Naive thymus-derived CD4-positive, alpha-beta T cell (primary cell): ENCODE measurements at regions not wholly inside any gene's neighbourhood (a gene's known extent, or its start where the extent isn't known, plus 50 kb on each side); places are given as distances from the start of the nearest gene placed in this dataset.

Experiments used
- ATAC-seq: fragments of 150-1000 bp; cut with Tn5 transposase; 2 replicates; pipeline ENCODE4 v1.10.0; 2021; ENCODE audit warnings: mild to moderate bottlenecking, moderate library complexity
- CTCF ChIA-PET: fragments of 350-600 bp; sonication (Branson Sonifier 250); formaldehyde crosslinking; loops from one replicate; lab custom pipeline; 2021; ENCODE audit warnings: antibody characterized with exemption; lab: Charles Lee
- POLR2A ChIA-PET: fragments of 350-600 bp; sonication (Branson Sonifier 250); formaldehyde crosslinking; loops from one replicate; lab custom pipeline; 2021; ENCODE audit warnings: antibody characterized with exemption, inconsistent platforms; lab: Charles Lee
- DNase-seq, 9 donors: peaks; one replicate each; pipeline versions ENCODE4 v3.0.0 to v3.0.0-alpha.2; 2020 to 2022; ENCODE audit warnings: mixed read lengths in 1 of 9
- H3K27ac ChIP-seq: one replicate; pipeline ENCODE4 v1.7.0; 2013; ENCODE audit warnings: mild to moderate bottlenecking, low read depth, low read length, moderate library complexity
- H3K27me3 ChIP-seq, 2 donors: one replicate each; pipeline ENCODE4 v1.7.0; 2013; ENCODE audit warnings: low read length in 2 of 2, mild to moderate bottlenecking in 2 of 2, moderate library complexity in 2 of 2; ENCODE audit not compliant: control insufficient read depth in 2 of 2, insufficient read depth in 2 of 2
- H3K36me3 ChIP-seq, 3 experiments: 1 replicate in 2 of 3; 2 replicates in 1 of 3; pipeline ENCODE4 v1.7.0; 2013; ENCODE audit warnings: low read length in 3 of 3, mild to moderate bottlenecking in 3 of 3, moderate library complexity in 1 of 3; ENCODE audit not compliant: insufficient read depth in 3 of 3, control insufficient read depth in 2 of 3
- H3K4me1 ChIP-seq, 2 donors: one replicate each; pipeline ENCODE4 v1.7.0; 2013; ENCODE audit warnings: low read length in 2 of 2, mild to moderate bottlenecking in 2 of 2, moderate library complexity in 1 of 2; ENCODE audit not compliant: control insufficient read depth in 2 of 2, insufficient read depth in 2 of 2
- H3K4me3 ChIP-seq: 2 replicates; pipeline ENCODE4 v1.7.0; 2013; ENCODE audit warnings: mild to moderate bottlenecking, low read length
- H3K9me3 ChIP-seq, 3 experiments: 1 replicate in 2 of 3; 2 replicates in 1 of 3; pipeline ENCODE4 v1.7.0; 2013; ENCODE audit warnings: low read length in 3 of 3; ENCODE audit not compliant: control insufficient read depth in 2 of 3
- H3K27ac Mint-ChIP-seq, 9 donors: one replicate each; pipeline ENCODE4 v1.8.0; 2020 to 2022; ENCODE audit warnings: mixed read lengths in 9 of 9, mild to moderate bottlenecking in 8 of 9, moderate library complexity in 5 of 9, inconsistent platforms in 2 of 9
- H3K27me3 Mint-ChIP-seq, 5 donors: one replicate each; pipeline ENCODE4 v1.8.0; 2021 to 2022; ENCODE audit warnings: mixed read lengths in 5 of 5, mild to moderate bottlenecking in 1 of 5
- H3K36me3 Mint-ChIP-seq, 5 donors: one replicate each; pipeline ENCODE4 v1.8.0; 2020 to 2022; ENCODE audit warnings: mixed read lengths in 5 of 5, mild to moderate bottlenecking in 3 of 5, inconsistent platforms in 1 of 5
- H3K4me1 Mint-ChIP-seq, 7 donors: one replicate each; pipeline ENCODE4 v1.8.0; 2020 to 2022; ENCODE audit warnings: mixed read lengths in 7 of 7, mild to moderate bottlenecking in 3 of 7, inconsistent platforms in 1 of 7
- H3K4me3 Mint-ChIP-seq, 10 donors: one replicate each; pipeline ENCODE4 v1.8.0; 2020 to 2022; ENCODE audit warnings: mild to moderate bottlenecking in 10 of 10, mixed read lengths in 10 of 10, moderate library complexity in 6 of 10, inconsistent platforms in 2 of 10
- H3K9me3 Mint-ChIP-seq, 11 donors: one replicate each; pipeline ENCODE4 v1.8.0; 2020 to 2022; ENCODE audit warnings: mixed read lengths in 11 of 11, mild to moderate bottlenecking in 4 of 11, inconsistent platforms in 1 of 11, moderate library complexity in 1 of 11
- intact Hi-C, 2 donors: fragments of 100-400 bp; cut with micrococcal nuclease; formaldehyde crosslinking; loops; one replicate each; pipeline ENCODE4 v1.15.1; 2023

GRCh38 chr12:68428211-68428610 lies 96.0 kb upstream of the MDM1 start:
- intact Hi-C loops = no loop called here
- H3K27ac Mint-ChIP-seq = no peak overlapping the region

GRCh38 chr12:68428724-68429501 lies 96.8 kb upstream of the MDM1 start:
- POLR2A ChIA-PET = no interaction called here
- no peaks in the 10 kb centered on the region for H3K9me3 ChIP-seq
- no peak for ATAC-seq
- intact Hi-C loops = no loop called here
- H3K4me3 Mint-ChIP-seq = no peak overlapping the region
- CTCF ChIA-PET = no interaction called here
- no peaks in the 10 kb centered on the region for H3K36me3 ChIP-seq
- H3K4me1 Mint-ChIP-seq = peaks cover 0 to 9% (median 0%) of the 10 kb centered on the region in 7 donors
- no peak overlapping the region for H3K4me3 ChIP-seq
- no peak overlapping the region for H3K27ac Mint-ChIP-seq
- no peak overlapping the region for H3K27ac ChIP-seq
- no peaks in the 10 kb centered on the region for H3K27me3 ChIP-seq
- H3K4me1 ChIP-seq = no peaks in the 10 kb centered on the region
- DNase-seq = no peak
- no peaks in the 10 kb centered on the region for H3K27me3 Mint-ChIP-seq
- peaks cover 0 to 15% (median 0%) of the 10 kb centered on the region in 5 donors for H3K36me3 Mint-ChIP-seq
- peaks cover 0 to 6% (median 0%) of the 10 kb centered on the region in 11 donors for H3K9me3 Mint-ChIP-seq

More at GRCh38 chr12:68428211-68428610, 96.0 kb upstream of the MDM1 start:
- H3K4me1 Mint-ChIP-seq = peaks cover 0 to 12% (median under 1%) of the 10 kb centered on the region in 7 donors
- no peak overlapping the region for H3K4me3 Mint-ChIP-seq
- no peaks in the 10 kb centered on the region for H3K27me3 Mint-ChIP-seq
- H3K27me3 ChIP-seq = no peaks in the 10 kb centered on the region
- DNase-seq (no peak), ATAC-seq (no peak)
- H3K36me3 Mint-ChIP-seq = peaks cover 0 to 11% (median 0%) of the 10 kb centered on the region in 5 donors
- no peaks in the 10 kb centered on the region for H3K36me3 ChIP-seq
- H3K4me1 ChIP-seq = no peaks in the 10 kb centered on the region
- H3K9me3 Mint-ChIP-seq = peaks cover 0 to 5% (median 0%) of the 10 kb centered on the region in 11 donors
- no peaks in the 10 kb centered on the region for H3K9me3 ChIP-seq
- ChIA-PET CTCF (interaction anchor here (0.5 kb wide), 1 partner anchor 140 kb away, joined by 4 read pairs; no protein-coding TSS in a partner anchor), POLR2A (interaction anchor here (1.3 kb wide), 1 partner anchor 186 kb away, joined by 3 read pairs; no protein-coding TSS in a partner anchor)
- no peak overlapping the region for H3K4me3 ChIP-seq
- H3K27ac ChIP-seq = no peak overlapping the region

GRCh38 chr12:68429696-68430095 lies 97.5 kb upstream of the MDM1 start:
- Histone ChIP-seq H3K4me3 (no peak overlapping the region), H3K27ac (no peak overlapping the region), H3K9me3 (no peaks in the 10 kb centered on the region), H3K36me3 (no peaks in the 10 kb centered on the region), H3K27me3 (no peaks in the 10 kb centered on the region), H3K4me1 (no peaks in the 10 kb centered on the region)
- H3K9me3 Mint-ChIP-seq = peaks cover 0 to 8% (median 0%) of the 10 kb centered on the region in 11 donors
- ATAC-seq (no peak), DNase-seq (no peak)
- H3K36me3 Mint-ChIP-seq = peaks cover 0 to 22% (median 0%) of the 10 kb centered on the region in 5 donors
- ChIA-PET POLR2A (no interaction called here), CTCF (no interaction called here)
- intact Hi-C loops = no loop called here
- H3K27me3 Mint-ChIP-seq = no peaks in the 10 kb centered on the region
- no peak overlapping the region for H3K27ac Mint-ChIP-seq
- peaks cover 0 to 9% (median 0%) of the 10 kb centered on the region in 7 donors for H3K4me1 Mint-ChIP-seq
- H3K4me3 Mint-ChIP-seq = no peak overlapping the region

- POLR2A ChIA-PET = no interaction called here
- H3K27me3 Mint-ChIP-seq = no peaks in the 10 kb centered on the region
Measured at GRCh38 chr12:68431786-68432185, 99.6 kb upstream of the MDM1 start.

GRCh38 chr12:68432622-68433021 lies 100.5 kb upstream of the MDM1 start:
- peaks cover 0 to 18% (median 4%) of the 10 kb centered on the region in 11 donors for H3K9me3 Mint-ChIP-seq
- no peaks in the 10 kb centered on the region for H3K4me1 ChIP-seq
- DNase-seq = no peak
- CTCF ChIA-PET = no interaction called here
- H3K4me3 Mint-ChIP-seq = no peak overlapping the region
- no peaks in the 10 kb centered on the region for H3K27me3 Mint-ChIP-seq
- intact Hi-C loops = no loop called here
- H3K27me3 ChIP-seq = no peaks in the 10 kb centered on the region
- peaks cover 0 to 29% (median 8%) of the 10 kb centered on the region in 5 donors for H3K36me3 Mint-ChIP-seq
- H3K9me3 ChIP-seq = no peaks in the 10 kb centered on the region
- H3K4me1 Mint-ChIP-seq = peaks cover 0 to 6% (median 2%) of the 10 kb centered on the region in 7 donors
- no peak for ATAC-seq
- POLR2A ChIA-PET = no interaction called here
- H3K4me3 ChIP-seq = no peak overlapping the region
- no peak overlapping the region for H3K27ac Mint-ChIP-seq
- H3K27ac ChIP-seq = no peak overlapping the region
- H3K36me3 ChIP-seq = no peaks in the 10 kb centered on the region

More at GRCh38 chr12:68431786-68432185, 99.6 kb upstream of the MDM1 start:
- Mint-ChIP-seq H3K36me3 (peaks cover 0 to 30% (median 3%) of the 10 kb centered on the region in 5 donors), H3K4me1 (peaks cover 0 to 6% (median 0%) of the 10 kb centered on the region in 7 donors), H3K27ac (no peak overlapping the region), H3K4me3 (no peak overlapping the region), H3K9me3 (peaks cover 0 to 18% (median 4%) of the 10 kb centered on the region in 11 donors)
- CTCF ChIA-PET = no interaction called here
- no peak for ATAC-seq
- Histone ChIP-seq H3K27ac (no peak overlapping the region), H3K27me3 (no peaks in the 10 kb centered on the region), H3K9me3 (no peaks in the 10 kb centered on the region), H3K4me3 (no peak overlapping the region), H3K36me3 (no peaks in the 10 kb centered on the region), H3K4me1 (no peaks in the 10 kb centered on the region)
- no peak for DNase-seq
- intact Hi-C loops = no loop called here

- Mint-ChIP-seq H3K36me3 (peaks cover 0 to 31% (median 8%) of the 10 kb centered on the region in 5 donors), H3K27ac (no peak overlapping the region), H3K27me3 (no peaks in the 10 kb centered on the region), H3K4me1 (peaks cover 2 to 9% (median 6%) of the 10 kb centered on the region in 7 donors), H3K4me3 (no peak overlapping the region), H3K9me3 (peaks cover 0 to 18% (median 4%) of the 10 kb centered on the region in 11 donors)
- Histone ChIP-seq H3K9me3 (no peaks in the 10 kb centered on the region), H3K27ac (no peak overlapping the region), H3K27me3 (no peaks in the 10 kb centered on the region), H3K4me1 (no peaks in the 10 kb centered on the region), H3K4me3 (no peak overlapping the region), H3K36me3 (no peaks in the 10 kb centered on the region)
- CTCF ChIA-PET = no interaction called here
- intact Hi-C loops = no loop called here
- POLR2A ChIA-PET = interaction anchor here (0.5 kb wide), 1 partner anchor 28 kb away, joined by 4 read pairs; no protein-coding TSS in a partner anchor
- DNase-seq = no peak
- no peak for ATAC-seq
Measured at GRCh38 chr12:68434391-68435298, 102.5 kb upstream of the MDM1 start.
